ENCODE measurements at regions not wholly inside any gene's neighbourhood (a gene's known extent, or its start where the extent isn't known, plus 50 kb on each side); places are given as distances from the start of the nearest gene placed in this dataset.

DNA sequence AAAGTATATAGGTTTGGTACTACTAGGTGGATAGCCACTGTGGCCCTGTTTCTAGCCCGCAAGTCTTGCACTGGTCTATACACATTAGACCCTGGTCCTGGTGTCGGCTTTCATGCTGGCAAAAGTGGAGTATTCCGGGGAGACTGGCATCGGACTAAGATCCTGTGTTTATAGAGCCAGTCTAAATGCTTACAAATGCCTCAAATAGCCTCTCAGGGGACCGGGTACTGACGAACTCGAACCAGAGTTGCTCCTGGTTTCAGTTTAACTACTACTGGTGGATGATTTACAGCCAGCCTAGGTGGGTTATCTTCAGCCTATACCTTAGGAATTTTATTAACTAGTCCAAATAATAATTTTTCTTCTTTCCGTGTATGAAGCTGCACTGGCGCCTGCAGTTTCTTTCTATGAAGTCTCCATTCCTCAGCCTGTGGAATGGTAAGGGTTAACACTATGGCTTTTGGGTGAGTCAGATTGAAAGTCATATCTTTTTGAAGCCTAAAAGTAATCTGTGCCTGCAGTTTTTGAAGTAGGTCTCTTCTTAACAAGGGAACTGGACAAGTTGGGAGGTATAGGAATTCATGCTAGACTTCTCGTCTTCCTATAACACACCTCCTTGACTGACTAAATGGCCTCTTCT, 51.3 kb downstream of the OR10H4 start:
- no peaks in the 10 kb centered on the region for H3K27me3 Mint-ChIP-seq (ENCODE audit: low read depth)
- no peaks in the 10 kb centered on the region for H3K36me3 Mint-ChIP-seq (ENCODE audit: low read depth)
- DNase-seq (ENCODE audit: low spot score), result no peak
- H3K4me3 Mint-ChIP-seq (ENCODE audit: low read depth), result no peak overlapping the region
- no peaks in the 10 kb centered on the region for H3K9me3 Mint-ChIP-seq
- H3K27ac Mint-ChIP-seq, result no peak overlapping the region
- intact Hi-C loops (cut with micrococcal nuclease), result no loop called here
- H3K4me1 Mint-ChIP-seq (ENCODE audit: low read depth), result peaks cover 28% of the 10 kb centered on the region

DNA sequence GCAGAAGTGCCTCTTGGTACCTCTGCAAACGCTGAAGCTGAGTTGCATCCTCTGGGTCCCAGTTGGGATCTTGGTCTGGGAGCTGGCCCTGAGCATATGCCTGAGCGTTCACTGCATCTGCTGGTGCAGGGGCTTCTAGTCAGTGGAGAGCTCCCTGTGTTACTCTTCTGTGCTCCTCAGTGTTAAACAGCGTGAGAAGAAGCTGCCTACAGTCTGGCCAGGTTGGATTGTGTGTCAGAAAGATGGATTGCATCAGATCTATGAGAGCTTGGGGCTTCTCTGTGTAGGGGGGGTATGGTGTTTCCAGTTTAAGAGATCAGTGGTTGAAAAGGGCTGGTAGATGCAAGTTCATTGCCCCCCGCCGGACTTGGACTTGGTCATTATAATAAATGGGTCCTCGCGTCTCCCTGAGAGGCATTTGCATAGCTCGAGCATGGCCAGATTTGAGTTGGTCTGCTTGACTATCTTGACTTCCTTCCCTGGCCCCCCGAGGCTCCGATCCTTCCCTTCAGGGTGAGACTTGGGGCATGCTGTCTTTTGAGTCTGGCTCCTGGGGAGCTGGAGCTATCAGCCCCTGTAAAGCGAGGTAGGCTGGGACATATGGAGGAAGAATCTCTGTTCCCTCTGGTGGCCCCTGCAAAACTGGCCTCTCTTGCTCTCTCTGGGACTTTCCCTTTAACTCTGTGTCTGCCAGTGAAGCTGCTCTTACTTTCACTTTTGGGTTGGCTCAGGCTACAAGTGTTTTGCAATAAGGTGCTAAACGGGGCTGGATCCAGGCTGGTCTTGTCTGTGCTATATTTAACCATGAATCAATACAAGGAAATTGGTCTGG, 52.9 kb downstream of the OR10H4 start:
- Mint-ChIP-seq H3K9me3 (no peaks in the 10 kb centered on the region), H3K27ac (peak overlapping the region; percentile 73), H3K4me3 (ENCODE audit: low read depth) (peak overlapping the region; percentile 60), H3K36me3 (ENCODE audit: low read depth) (no peaks in the 10 kb centered on the region), H3K4me1 (ENCODE audit: low read depth) (peaks cover 28% of the 10 kb centered on the region), H3K27me3 (ENCODE audit: low read depth) (no peaks in the 10 kb centered on the region)
- intact Hi-C loops (cut with micrococcal nuclease), result no loop called here
- DNase-seq (ENCODE audit: low spot score), result peak; percentile 44

- H3K27me3 Mint-ChIP-seq (ENCODE audit: low read depth), result no peaks in the 10 kb centered on the region
- no peaks in the 10 kb centered on the region for H3K9me3 Mint-ChIP-seq
- peak overlapping the region; percentile 26 for H3K27ac Mint-ChIP-seq
Observed at GRCh38 chr19:16002406-16003384, 53.9 kb downstream of the OR10H4 start.

DNA sequence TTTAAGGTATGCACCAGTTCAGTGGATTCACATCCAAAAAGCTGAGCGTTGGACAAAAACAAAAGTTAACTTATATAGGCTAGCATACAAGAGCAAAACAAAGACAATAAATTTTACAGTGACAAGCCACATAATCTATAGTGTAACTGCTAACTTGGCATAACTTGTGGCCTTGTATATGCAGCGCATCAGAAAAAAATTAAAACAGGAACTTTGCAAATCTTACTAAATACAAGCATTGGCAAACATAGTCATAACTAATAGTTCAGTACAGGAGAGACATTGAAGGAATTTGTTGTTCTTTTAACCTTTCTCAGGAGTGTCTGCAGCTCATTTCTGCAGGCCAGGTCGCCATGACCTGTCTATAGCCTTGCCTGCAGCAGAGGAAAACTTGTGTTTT, 54.6 kb downstream of the OR10H4 start:
- Mint-ChIP-seq H3K36me3 (ENCODE audit: low read depth) (no peaks in the 10 kb centered on the region), H3K4me3 (ENCODE audit: low read depth) (no peak overlapping the region), H3K27ac (no peak overlapping the region), H3K27me3 (ENCODE audit: low read depth) (peaks cover 4% of the 10 kb centered on the region), H3K4me1 (ENCODE audit: low read depth) (peaks cover 28% of the 10 kb centered on the region), H3K9me3 (no peaks in the 10 kb centered on the region)
- intact Hi-C loops (cut with micrococcal nuclease), result no loop called here
- DNase-seq (ENCODE audit: low spot score), result no peak

More at GRCh38 chr19:16002406-16003384, 53.9 kb downstream of the OR10H4 start:
- H3K36me3 Mint-ChIP-seq (ENCODE audit: low read depth), result no peaks in the 10 kb centered on the region
- intact Hi-C loops (cut with micrococcal nuclease), result no loop called here
- DNase-seq (ENCODE audit: low spot score), result no peak
- peak overlapping the region; percentile 60 for H3K4me3 Mint-ChIP-seq (ENCODE audit: low read depth)
- H3K4me1 Mint-ChIP-seq (ENCODE audit: low read depth), result peaks cover 28% of the 10 kb centered on the region

GRCh38 chr19:16005925-16006324, 57.1 kb downstream of the OR10H4 start:
- H3K9me3 Mint-ChIP-seq, result no peaks in the 10 kb centered on the region
- intact Hi-C loops (cut with micrococcal nuclease), result no loop called here
- H3K4me3 Mint-ChIP-seq (ENCODE audit: low read depth), result no peak overlapping the region
- DNase-seq (ENCODE audit: low spot score), result no peak
- peaks cover 7% of the 10 kb centered on the region for H3K27me3 Mint-ChIP-seq (ENCODE audit: low read depth)
- H3K4me1 Mint-ChIP-seq (ENCODE audit: low read depth), result peaks cover 20% of the 10 kb centered on the region
- no peak overlapping the region for H3K27ac Mint-ChIP-seq
- H3K36me3 Mint-ChIP-seq (ENCODE audit: low read depth), result no peaks in the 10 kb centered on the region

- Mint-ChIP-seq H3K27me3 (ENCODE audit: low read depth) (peaks cover 7% of the 10 kb centered on the region), H3K4me1 (ENCODE audit: low read depth) (no peaks in the 10 kb centered on the region), H3K4me3 (ENCODE audit: low read depth) (no peak overlapping the region), H3K36me3 (ENCODE audit: low read depth) (no peaks in the 10 kb centered on the region), H3K27ac (no peak overlapping the region), H3K9me3 (no peaks in the 10 kb centered on the region)
- DNase-seq (ENCODE audit: low spot score), result no peak
- intact Hi-C loops (cut with micrococcal nuclease), result no loop called here
Observed at GRCh38 chr19:16012552-16012951, 63.7 kb upstream of the TPM4 start.

GRCh38 chr19:16013181-16013850, 63.0 kb upstream of the TPM4 start:
- Mint-ChIP-seq H3K9me3 (no peaks in the 10 kb centered on the region), H3K27me3 (ENCODE audit: low read depth) (peaks cover 3% of the 10 kb centered on the region), H3K27ac (no peak overlapping the region), H3K4me1 (ENCODE audit: low read depth) (no peaks in the 10 kb centered on the region), H3K36me3 (ENCODE audit: low read depth) (no peaks in the 10 kb centered on the region), H3K4me3 (ENCODE audit: low read depth) (no peak overlapping the region)
- intact Hi-C loops (cut with micrococcal nuclease), result no loop called here
- no peak for DNase-seq (ENCODE audit: low spot score)

GRCh38 chr19:16013851-16014840, 62.1 kb upstream of the TPM4 start:
- Mint-ChIP-seq H3K36me3 (ENCODE audit: low read depth) (no peaks in the 10 kb centered on the region), H3K4me3 (ENCODE audit: low read depth) (no peak overlapping the region), H3K9me3 (no peaks in the 10 kb centered on the region), H3K4me1 (ENCODE audit: low read depth) (no peaks in the 10 kb centered on the region), H3K27me3 (ENCODE audit: low read depth) (peaks cover 3% of the 10 kb centered on the region), H3K27ac (no peak overlapping the region)
- intact Hi-C loops (cut with micrococcal nuclease), result no loop called here
- no peak for DNase-seq (ENCODE audit: low spot score)

DNA sequence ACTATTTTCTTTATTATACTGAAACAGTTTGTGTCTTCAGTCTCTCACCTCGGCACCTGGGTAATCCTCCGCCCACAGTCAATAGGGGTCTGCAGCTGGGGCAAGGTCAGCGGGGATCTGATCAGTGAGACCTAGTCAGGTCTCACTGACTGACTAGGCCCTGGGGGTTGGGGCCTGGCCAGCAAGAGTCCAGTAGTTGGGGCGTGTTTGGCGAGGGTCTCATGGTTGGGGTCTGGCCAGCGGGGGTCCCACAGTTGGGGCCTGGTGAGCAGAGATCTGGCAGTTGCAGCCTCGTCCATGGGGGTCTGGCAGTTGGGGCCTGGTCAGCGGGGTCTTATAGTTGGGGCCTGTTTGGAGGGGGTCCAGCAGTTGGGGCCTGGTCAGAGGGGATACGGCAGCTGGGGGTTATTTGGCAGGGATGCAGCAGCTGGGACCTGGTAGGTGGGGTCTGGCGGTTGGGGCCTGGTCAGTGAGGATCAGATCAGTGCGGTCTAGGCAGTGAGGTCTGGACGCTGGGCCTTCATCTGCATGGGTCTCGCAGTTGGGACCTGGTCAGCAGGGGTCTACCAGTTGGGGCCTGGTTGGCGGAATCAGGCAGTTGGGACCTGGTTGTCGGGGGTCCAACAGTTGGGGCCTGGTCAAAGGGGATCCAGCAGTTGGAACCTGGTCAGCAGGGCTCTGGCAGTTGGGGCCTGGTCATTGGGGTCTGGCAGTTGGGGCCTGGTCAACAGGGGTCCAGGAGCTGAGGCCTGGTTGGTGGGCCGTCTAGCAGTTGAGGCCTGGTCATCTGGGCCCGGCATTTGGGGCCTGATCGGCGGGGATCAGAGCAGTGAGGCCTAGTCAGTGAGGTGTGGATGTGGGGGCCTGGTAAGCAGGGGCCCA, 61.1 kb upstream of the TPM4 start:
- Mint-ChIP-seq H3K36me3 (ENCODE audit: low read depth) (no peaks in the 10 kb centered on the region), H3K9me3 (no peaks in the 10 kb centered on the region), H3K4me3 (ENCODE audit: low read depth) (no peak overlapping the region), H3K4me1 (ENCODE audit: low read depth) (no peaks in the 10 kb centered on the region), H3K27ac (no peak overlapping the region), H3K27me3 (ENCODE audit: low read depth) (peaks cover 3% of the 10 kb centered on the region)
- DNase-seq (ENCODE audit: low spot score), result no peak
- intact Hi-C loops (cut with micrococcal nuclease), result no loop called here

DNA sequence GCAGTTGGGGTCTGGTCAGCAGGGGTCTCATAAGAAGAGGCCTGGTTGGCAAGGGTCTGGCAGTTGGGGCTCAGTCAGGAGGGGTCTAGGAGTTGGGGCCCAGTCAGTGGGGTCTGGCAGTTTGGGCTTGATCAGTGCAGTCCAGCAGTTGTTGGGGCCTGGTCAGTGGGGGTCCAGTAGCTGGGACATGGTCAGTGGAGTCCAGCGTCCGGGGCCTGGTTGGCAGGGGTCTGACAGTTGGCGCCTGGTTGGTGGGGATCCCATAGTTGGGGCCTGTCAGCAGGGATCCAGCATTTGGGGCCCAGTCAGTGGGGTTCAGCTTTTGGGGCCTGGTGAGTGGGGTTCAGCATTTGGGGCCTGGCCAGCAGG, 60.5 kb upstream of the TPM4 start:
- H3K4me1 Mint-ChIP-seq (ENCODE audit: low read depth), result no peaks in the 10 kb centered on the region
- no peaks in the 10 kb centered on the region for H3K9me3 Mint-ChIP-seq
- intact Hi-C loops (cut with micrococcal nuclease), result no loop called here
- no peak for DNase-seq (ENCODE audit: low spot score)
- no peak overlapping the region for H3K27ac Mint-ChIP-seq
- peaks cover 1% of the 10 kb centered on the region for H3K27me3 Mint-ChIP-seq (ENCODE audit: low read depth)
- H3K4me3 Mint-ChIP-seq (ENCODE audit: low read depth), result no peak overlapping the region
- no peaks in the 10 kb centered on the region for H3K36me3 Mint-ChIP-seq (ENCODE audit: low read depth)
